Occipital lobe (tissue), 1 donor: ENCODE measurements at regions not wholly inside any gene's neighbourhood (a gene's known extent, or its start where the extent isn't known, plus 50 kb on each side); places are given as distances from the start of the nearest gene placed in this dataset.
"Not testable (repeated sequence)": the region's sequence is repeated elsewhere in the genome, so short reads cannot be mapped to it uniquely, and the experiment has no call there.

Experiments
- DNase-seq: peaks from one replicate; lab custom pipeline; 2025; lab: John Stamatoyannopoulos, UW

DNA sequence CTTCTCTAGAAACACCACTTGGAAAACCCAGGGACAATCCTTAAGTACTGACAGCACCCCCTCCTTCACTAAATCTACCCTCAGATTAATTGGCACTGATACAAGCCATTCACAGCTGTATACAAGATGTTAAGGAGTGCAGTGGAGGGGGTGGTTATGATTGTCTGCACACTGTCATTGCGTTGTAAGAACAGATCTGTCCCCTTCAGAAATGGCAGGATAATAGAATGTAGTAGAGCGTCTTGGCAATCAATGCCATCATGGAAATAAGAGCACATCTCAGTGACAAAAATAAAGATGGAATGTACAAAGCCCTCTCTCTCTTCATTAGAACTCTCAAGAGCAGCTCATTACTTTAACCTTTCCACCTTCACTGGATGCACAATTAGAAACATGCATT lies 324.9 kb upstream of the TBX18 start:
- DNase-seq = no peak

DNA sequence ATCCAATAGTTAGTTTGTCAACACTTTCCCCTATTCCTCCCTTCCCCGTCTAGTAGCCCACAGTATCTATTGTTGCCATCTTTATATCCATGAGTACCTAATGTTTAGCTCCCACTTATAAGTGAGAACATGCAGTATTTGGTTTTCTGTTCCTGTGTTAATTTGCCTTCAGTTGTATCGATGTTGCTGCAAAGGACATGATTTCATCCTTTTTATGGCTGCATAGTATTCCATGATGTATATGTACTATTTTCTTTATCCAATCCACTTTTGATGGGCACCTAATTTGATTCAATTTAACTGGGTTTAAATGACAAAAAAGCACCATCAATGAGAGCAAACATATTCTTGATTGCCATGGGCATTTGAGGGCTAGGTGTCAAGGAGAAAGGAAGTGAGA lies 321.5 kb upstream of the TBX18 start:
- DNase-seq = no peak

DNA sequence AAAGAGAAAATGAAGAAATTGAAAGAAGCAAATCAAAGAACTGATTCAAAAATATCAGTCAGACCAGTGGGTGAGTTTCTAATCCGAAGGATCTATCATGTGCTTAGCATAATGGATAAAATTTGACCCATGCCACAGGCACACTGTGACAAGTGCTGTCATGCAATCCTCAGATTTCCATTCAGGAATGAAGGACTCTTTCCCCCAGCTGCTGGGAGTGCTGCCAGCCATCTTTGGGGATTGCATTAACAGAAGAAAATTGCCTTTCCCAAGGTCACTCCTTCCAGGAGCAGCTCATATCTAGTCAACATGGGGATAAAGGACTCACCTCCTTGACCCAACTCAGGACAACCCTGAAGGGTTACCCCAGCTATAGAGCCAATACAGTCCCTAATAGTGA lies 316.7 kb upstream of the TBX18 start:
- DNase-seq = no peak

DNA sequence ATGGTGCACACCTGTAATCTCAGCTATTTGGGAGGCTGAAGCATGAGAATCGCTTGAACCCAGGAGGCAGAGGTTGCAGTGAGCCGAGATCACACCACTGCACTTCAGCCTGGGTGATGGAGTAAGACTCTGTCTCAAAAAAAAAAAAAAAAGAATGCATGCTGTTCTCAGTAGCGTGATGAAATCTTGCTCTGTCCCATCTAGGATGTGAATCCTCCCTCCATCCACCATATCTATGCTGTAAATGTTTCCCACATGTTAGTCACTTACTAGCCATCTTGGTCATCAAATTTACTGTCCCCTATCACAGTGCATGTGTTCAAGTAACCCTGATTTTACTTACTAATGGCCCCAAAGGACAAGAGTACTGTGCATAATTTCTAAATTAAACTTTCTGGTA lies 315.4 kb upstream of the TBX18 start:
- DNase-seq = no peak

DNA sequence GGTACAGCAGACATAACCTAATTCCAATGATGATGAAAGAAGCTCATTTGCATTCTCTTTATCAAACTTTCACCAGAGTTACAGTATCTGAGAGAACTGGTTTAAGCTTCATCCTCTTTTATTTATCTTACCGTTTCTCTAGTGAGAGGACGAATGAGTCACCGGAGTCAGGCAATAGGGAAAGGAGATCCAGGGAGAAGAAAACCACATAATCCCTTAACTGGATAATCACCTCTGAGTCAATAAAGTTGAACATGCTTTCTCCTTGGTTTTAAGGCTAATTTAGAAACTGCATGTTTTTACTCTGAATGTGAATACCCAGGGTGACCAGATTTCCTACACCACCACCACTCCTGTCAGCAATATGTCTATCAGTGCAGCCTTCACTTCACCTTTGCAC lies 313.7 kb upstream of the TBX18 start:
- no peak for DNase-seq

DNA sequence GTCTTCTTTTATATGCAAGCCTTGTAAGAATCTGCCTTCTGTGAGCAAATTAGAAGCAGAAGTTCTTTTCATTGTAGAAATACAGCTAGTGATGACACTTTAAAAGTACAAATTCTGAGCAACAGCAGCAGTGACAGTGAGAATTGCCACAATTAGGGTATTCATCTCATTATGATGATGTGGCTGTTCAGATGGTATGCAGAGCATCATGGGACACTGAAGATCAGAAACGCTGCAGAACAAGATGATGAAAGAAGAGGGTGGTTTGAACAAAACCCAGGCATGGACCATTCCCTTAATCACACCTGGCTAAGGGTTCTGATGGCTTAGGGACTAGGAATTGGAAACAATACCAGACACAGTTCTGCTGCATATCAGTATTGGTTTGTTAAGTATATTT lies 312.7 kb upstream of the TBX18 start:
- no peak for DNase-seq

DNA sequence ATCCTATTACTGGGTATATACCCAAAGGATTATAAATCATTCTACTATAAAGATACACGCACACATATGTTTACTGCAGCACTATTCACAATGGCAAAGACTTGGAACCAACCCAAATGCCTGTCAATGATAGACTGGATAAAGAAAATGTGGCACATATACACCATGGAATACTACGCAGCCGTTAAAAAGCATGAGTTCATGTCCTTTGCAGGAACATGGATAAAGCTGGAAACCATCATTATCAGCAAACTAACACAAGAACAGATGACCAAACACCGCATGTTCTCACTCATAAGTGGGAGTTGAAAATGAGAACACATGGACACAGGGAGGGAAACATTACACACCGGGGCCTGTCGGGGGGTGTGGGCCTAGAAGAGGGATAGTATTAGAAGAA lies 307.4 kb upstream of the TBX18 start:
- DNase-seq = not testable (repeated sequence)

DNA sequence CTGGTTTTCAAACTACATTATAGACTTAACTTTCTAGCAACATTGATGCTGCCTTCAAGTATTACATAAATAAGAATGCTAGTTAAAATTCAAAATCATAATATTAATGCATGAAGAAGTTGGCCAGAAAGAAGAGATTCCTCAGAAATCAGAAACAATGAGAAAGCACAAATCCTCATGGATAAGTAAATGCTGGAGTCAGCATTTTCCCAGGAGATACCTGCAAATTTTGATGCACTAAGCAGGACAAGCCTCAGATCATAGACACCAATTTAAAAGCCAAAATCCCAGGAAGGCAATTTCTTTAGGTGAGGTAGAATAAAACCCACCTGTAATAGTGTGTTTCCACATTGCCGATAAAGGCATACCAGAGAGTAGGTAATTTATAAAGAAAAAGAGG lies 305.2 kb upstream of the TBX18 start:
- DNase-seq = no peak

DNA sequence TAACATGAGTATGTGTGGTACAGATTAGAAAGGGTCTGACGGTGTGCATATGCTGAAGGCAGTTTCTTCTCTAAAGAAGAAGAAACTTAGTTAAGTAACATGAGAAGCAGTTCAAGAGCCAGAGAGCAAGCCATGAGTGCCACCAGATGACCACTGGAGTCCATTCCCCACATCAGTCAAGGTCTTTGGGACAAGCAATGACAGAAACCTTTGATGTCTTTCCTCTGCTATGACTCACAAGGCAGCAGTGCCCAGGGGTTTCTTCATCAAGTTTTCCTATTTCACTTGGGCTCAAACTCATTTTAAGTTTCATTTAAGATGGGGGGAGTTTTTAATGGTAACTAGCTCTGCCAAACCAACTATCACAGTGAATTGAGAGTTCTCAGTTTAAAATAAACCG lies 303.8 kb upstream of the TBX18 start:
- no peak for DNase-seq

DNA sequence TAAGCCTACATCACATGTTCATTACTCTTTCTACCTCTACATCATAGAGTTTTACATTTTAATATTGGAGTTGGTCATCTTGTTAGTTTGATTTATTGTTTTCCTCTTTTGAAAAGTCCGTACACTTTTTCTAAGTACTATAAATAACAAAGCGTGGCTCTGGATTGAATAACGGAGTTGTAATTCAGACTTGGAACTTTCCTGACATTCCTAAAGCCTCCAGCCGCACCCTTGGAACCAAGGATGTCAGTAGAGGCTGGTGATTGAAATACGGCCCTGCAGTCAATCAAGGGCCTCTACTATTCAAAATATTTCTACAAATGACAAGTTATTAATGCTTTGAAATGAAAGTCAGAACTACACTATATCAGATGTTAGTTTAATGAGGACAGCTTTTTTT lies 301.9 kb upstream of the TBX18 start:
- no peak for DNase-seq

DNA sequence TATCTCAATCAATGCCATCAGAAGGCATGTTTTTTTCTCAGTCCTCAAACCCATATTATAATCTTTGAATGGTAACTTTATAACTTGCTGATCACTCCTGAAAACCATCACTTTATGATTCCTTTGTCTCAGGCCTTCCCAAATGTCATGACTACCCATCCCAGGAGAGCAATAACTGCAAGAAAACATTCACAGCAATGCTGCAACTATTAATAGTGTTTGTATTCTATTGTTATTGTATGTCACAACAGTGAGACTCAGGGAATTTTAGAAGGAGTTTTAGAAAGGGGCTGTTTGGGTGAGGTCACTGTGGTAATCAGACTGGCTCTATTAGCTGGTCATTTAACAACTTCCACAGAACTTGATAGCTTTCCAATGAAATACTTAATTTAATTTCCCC lies 301.4 kb upstream of the TBX18 start:
- DNase-seq = no peak

DNA sequence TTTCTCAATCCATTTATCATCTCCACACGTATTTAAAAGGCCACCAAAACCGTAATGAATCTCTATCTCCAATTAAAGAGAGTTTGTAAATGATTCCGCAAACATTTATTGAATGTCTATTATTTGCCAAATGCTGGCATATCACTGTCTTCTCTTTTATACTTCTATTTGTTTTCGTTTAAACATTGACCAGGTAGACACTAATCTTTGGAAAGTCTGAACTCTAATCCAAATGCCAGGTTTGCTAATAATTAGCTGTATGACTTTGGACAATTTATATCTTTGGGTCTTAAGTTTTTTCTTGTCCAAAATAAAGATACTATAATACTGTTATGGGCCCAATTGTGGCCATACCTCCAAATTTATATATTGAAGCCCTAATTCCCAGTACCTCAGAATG lies 299.2 kb upstream of the TBX18 start:
- no peak for DNase-seq

DNA sequence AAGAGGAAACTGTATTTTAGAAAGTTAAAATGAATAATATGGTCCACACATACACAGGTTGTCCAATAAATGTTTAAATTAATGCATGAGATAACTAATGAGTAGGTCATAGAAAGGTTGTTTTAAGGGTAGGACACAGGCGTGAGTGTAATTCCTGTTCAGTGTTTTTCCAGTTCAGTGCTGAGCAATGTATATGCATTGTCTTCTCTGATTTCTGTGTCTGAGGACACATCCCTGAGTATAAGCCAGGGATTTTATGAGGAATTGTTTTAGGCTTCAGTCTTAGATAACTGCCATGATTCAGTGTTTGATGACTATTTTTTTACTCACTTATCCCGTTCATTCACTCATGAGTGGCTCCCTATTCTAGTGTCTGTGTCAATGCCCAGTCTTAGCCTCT lies 298.5 kb upstream of the TBX18 start:
- no peak for DNase-seq

DNA sequence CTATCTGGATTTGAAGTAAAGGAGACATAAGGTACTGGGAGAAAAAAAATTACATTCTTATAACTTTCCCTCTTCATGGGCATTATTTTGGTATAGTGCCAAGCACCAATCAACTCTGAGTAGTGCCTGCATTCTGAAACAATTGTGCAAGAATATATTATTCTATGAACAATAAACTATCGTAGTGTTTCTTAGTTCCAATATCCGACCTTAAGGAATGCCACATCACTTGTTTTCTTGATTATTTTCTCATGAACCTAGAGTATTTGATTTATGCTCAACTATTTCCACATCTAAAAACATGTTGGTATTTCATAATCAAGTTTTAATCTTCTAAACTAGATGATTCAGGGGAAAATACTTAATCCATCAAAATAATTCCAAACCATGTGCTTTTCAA lies 294.4 kb upstream of the TBX18 start:
- DNase-seq = no peak

DNA sequence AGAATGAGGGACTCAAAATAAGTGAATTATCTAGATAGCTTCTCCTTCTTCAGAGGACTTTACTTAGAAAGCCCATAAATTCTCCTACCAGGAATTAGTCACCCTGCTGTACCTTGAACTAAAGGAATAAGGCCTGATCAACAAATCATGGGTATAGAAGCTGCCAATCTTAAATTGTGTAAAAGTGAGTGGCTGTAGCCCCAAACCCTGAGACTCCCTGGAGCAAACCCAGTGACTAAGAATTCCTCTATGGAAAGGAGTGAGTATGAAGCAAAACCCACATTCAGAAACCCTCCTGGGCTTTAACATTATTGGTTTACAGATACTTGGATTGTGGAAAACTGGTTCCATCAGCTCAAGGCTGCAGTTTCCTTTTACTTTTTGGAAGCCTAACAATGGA lies 285.8 kb upstream of the TBX18 start:
- no peak for DNase-seq

DNA sequence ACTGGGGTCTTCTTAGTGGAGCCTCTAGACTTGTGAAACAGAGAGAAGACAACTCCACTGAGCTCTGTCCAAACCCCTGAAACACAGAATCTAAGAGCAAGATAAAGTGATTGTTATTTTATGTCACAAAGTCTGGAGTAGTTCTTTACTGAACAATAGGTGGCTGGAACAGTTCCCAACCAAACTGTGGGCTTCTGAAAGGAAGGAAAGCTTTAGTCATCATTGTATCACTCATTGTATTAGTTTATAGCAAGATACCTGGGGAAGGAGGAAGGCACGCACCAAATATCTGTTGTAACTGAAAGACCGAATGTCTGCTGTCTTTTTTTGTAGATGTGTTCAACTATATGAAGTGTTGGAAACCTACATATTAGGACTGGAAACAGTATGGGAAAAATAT lies 284.9 kb upstream of the TBX18 start:
- DNase-seq = no peak

DNA sequence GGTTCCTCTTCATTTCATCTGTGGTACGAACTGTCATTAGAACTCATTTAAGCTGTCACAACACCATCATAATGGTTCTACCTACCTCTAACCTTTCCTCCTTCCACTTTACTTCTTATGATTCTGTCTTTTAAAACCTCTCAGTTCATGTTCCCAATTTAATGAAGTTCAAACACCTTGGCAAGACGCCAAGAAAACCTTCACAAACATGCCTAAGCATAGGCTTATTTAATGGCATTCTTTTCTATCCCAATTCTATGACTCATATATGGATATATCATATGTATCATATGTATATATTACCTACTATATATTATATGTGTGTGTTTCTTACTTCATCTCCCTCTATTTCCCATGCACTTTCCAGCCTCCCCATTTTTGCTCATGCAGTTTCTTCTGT lies 283.4 kb upstream of the TBX18 start:
- DNase-seq = no peak

DNA sequence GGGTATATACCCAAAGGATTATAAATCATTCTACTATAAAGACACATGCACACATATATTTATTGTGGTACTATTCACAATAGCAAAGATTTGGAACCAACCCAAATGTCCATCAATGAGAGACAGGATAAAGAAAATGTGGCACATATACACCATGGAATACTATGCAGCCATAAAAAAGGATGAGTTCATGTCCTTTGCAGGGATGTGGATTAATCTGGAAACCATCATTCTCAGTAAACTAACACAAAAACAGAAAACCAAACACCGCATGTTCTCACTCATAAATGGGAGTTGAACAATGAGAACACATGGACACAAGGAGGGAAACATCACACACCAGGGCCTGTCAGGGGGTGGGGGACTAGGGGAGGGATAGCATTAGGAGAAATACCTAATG lies 281.4 kb upstream of the TBX18 start:
- not testable (repeated sequence) for DNase-seq

DNA sequence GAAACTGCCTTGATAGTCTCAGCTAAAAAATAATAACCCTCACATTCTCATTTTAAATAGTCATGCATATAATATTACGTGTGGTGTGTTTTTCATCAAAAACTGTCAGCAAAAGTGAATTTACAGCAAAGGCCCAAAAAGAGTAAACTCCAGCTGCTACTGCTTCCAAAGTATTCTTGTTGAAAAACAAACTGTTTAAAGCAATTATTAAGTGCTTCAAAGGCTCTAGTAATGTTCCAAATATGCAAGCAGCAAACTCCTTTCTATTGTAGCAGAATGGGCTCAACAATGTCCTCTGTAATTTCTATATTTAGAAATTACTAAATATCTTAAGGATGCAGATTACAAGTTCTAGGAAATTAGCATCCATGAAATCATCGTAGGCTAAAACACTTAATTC lies 280.0 kb upstream of the TBX18 start:
- no peak for DNase-seq

DNA sequence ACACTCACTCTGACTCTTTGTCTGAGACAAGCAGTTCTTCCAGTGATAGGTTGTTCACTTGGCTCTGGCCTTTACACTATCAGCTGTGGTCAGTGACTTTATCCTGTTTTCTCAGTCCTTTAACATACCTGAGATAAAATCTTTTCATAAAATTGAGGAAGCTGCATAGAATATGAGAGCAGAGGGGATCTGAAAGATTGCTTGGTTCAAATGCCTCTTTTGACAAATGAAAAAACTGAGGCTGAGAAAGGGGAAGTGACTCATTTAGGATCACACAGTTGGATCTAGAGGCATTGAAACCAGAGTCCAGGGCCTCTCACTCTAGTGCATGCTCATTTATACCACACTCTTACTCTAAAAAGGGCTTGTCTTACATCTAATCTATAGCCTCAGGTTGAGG lies 277.0 kb upstream of the TBX18 start:
- DNase-seq = no peak

DNA sequence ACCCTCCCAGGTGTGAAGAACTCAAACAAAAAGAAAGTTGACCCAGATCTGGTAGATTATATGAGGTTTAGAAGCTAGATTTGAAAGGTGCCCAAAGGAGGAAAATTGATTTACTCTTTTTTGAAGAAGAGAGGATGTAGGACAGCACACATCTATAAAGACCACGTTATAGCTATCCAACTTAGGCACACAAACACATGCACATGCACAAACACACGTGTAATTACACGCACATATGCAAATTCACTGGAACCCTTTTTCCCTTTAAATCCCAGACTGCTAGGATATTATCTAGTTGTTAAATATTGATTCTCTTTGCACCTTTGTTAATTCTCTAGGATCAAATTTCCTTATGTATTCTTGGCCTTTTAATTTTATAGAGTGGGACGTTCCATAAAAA lies 272.8 kb upstream of the TBX18 start:
- no peak for DNase-seq

DNA sequence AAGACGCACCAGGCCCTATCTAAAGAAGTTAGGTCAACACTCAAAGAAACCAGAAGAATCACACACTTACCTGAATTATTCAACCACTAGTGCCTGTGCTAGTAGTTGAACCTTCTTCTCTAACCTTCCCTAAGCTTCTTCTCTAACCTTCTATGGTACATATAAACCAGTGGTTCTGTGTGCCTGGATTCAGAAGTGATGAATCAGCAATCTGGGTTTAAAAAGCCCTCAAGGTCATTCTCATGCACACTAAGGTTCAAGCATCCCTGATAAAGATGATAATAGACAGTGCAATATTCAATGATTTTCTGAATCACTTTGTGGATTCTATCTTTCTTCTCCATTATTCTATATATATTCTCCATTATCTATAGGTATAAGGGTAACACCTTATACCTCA lies 271.4 kb upstream of the TBX18 start:
- no peak for DNase-seq

DNA sequence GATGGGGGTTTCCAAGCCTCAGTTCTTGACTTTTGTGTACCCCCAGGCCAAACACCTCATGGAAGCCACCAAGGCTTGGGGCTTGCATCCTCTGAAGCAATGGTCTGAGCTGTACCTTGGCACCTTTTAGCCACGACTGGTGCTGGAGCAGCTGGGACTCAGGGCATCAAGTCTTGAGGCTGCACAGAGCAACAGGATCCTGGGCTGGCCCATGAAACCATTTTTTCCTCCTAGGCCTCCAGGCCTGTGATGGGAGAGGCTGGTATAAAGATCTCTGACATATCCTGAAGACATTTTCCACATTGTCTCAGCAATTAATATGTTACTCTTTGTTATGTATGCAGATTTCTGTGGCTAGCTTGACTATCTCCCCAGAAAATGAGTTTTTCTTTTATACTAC lies 269.1 kb upstream of the TBX18 start:
- DNase-seq = no peak

DNA sequence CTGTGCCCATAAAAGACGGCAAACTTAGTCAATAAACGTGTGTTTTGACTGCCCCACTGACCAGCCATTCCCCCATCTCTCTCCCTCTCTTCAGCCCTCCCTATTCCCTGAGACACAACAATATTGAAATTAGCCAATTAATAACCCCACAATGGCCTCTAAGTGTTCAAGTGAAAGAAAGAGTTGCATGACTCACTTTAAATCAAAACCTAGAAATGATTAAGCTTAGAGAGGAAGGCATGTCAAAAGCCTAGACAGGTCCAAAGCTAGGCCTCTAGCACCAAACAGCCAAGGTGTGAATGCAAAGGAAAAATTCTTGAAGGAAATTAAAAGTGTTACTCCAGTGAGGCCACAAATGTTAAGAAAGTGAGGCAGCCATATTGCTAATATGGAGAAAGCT lies 261.6 kb upstream of the TBX18 start:
- no peak for DNase-seq

DNA sequence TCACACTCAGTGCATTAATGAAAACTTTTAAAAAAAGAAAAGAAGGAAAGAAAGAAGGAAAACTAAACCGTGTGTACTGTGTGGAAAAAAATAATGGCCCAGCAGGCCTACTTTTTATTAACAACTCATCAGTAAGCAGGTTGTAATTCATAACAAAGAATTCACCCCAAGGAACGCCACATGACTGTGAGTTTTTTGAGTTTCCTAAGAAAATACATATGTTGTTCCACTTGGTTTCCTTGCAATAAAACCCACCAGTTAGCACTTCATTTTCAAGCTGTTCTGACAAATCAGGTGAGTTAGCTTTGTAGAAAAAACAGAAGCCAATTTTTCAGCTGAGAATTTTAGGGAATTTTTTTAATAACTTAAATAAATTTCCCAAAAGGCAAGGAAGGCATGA lies 259.3 kb upstream of the TBX18 start:
- DNase-seq = no peak
